SU-DHL-6 (cell line): ENCODE measurements at regions not wholly inside any gene's neighbourhood (a gene's known extent, or its start where the extent isn't known, plus 50 kb on each side); places are given as distances from the start of the nearest gene placed in this dataset.

Experiments used
- CTCF ChIP-seq: fragments of 200-600 bp; sonication (generic); IDR thresholded peaks from one replicate; pipeline ENCODE4 v1.5.1; 2017; ENCODE audit warnings: antibody characterized with exemption, mild to moderate bottlenecking, low read length, moderate library complexity; ENCODE audit not compliant: insufficient read depth, poor library complexity, severe bottlenecking
- EZH2phosphoT487 ChIP-seq: fragments of 200-600 bp; sonication (generic), shearing (Covaris generic); conservative IDR thresholded peaks from 2 replicates; pipeline ENCODE4 v1.6.1; 2018; ENCODE audit warnings: mild to moderate bottlenecking, antibody characterized with exemption, low read length, moderate library complexity, mixed read lengths

GRCh38 chr20:37577981-37578380, 50.3 kb upstream of the BLCAP start:
- no peak for TF ChIP-seq CTCF
- TF ChIP-seq EZH2phosphoT487, result no peak
